ENCODE measurements at regions not wholly inside any gene's neighbourhood (a gene's known extent, or its start where the extent isn't known, plus 50 kb on each side); places are given as distances from the start of the nearest gene placed in this dataset.

- TF ChIP-seq ZNF792 (tag by site-specific recombination; IDR thresholded peaks at IDR 0.05) (no peak), ZNF488 (tag by site-specific recombination; IDR thresholded peaks at IDR 0.05) (no peak), ZNF335 (tag by site-specific recombination; conservative IDR thresholded peaks at IDR 0.05) (no peak), BCL11A (tag by site-specific recombination; IDR thresholded peaks at IDR 0.05; ENCODE audit: low read depth) (no peak), ZBTB44 (tag by site-specific recombination; IDR thresholded peaks at IDR 0.05) (no peak), CTCF (tag by site-specific recombination; IDR thresholded peaks at IDR 0.05) (no peak), YY1 (tag by site-specific recombination; IDR thresholded peaks at IDR 0.05) (no peak)
These were observed 565.2 kb upstream of the ID2 start for GRCh38 chr2:8116661-8117060.
